ENCODE measurements at regions not wholly inside any gene's neighbourhood (a gene's known extent, or its start where the extent isn't known, plus 50 kb on each side); places are given as distances from the start of the nearest gene placed in this dataset.

DNA sequence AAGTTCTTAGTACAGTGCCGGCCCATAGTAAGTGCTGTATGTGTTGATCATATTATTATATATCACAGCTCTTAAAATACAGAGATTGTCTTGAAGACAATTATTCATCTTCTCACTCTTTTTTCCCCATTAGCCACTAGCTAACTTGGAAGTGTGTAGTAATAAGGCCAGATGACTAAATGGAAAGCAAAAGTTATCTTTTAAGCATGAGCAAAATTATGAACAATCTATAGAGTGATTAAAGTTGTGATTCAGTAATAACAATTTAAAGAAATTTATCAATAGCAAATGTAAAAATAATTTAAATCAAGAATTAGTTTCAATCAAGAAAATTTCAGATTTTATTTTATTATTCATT lies 630.9 kb upstream of the TBL1XR1 start:
- DNase-seq (ENCODE audit: low spot score), result no peak
- in situ Hi-C loops (cut with MboI; ENCODE audit: low pct_unique_long_range_greater_than_20kb, low sequenced_read_pairs, unreplicated experiment), result no loop called here
- TF ChIP-seq, protein P1, sequence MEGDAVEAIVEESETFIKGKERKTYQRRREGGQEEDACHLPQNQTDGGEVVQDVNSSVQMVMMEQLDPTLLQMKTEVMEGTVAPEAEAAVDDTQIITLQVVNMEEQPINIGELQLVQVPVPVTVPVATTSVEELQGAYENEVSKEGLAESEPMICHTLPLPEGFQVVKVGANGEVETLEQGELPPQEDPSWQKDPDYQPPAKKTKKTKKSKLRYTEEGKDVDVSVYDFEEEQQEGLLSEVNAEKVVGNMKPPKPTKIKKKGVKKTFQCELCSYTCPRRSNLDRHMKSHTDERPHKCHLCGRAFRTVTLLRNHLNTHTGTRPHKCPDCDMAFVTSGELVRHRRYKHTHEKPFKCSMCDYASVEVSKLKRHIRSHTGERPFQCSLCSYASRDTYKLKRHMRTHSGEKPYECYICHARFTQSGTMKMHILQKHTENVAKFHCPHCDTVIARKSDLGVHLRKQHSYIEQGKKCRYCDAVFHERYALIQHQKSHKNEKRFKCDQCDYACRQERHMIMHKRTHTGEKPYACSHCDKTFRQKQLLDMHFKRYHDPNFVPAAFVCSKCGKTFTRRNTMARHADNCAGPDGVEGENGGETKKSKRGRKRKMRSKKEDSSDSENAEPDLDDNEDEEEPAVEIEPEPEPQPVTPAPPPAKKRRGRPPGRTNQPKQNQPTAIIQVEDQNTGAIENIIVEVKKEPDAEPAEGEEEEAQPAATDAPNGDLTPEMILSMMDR (IDR thresholded peaks at IDR 0.05; ENCODE audit: extremely low read depth, insufficient read depth, missing control alignments), result no peak

DNA sequence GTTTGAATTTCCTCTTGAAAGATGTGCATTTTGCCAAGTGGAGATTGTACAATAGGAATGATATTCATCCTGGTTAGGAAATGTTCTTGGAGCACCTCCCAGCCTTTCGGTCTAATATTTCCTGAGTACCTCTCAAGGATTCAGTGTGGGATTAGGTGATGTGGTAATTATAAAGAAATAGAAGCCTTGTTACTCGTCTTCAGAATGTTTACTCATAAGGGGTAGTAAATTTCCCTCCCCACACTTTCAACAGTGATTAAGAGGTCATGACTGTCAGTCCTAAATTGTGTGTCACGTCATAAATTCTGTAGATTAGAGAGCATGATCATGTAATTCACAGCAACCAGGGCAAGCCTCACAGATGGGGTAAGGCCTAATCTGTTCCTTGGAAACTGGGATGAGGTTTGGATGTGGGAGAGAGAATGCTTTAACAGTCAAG lies 633.1 kb upstream of the TBL1XR1 start:
- TF ChIP-seq, protein P1 (IDR thresholded peaks at IDR 0.05; ENCODE audit: extremely low read depth, insufficient read depth, missing control alignments), result no peak
- in situ Hi-C loops (cut with MboI; ENCODE audit: low pct_unique_long_range_greater_than_20kb, low sequenced_read_pairs, unreplicated experiment), result no loop called here
- no peak for DNase-seq (ENCODE audit: low spot score)

DNA sequence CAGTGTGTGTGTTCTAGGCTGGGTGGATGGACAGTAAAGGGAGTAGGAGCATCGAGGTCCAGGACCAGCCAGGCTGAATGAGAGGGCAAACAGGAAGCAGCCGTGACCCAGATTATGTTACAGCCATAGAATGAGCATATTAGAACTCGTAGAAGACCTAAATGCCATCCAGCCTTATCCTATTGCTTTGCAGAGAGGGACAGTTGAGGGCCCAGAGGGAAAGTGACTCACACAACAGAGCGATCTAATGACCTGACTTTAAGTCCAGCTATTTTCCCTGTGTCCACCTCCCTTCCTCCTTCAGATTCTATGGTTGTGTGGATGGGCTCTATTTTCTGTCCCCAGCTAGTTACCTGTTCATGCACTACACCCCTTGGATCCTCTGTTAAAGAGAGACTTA lies 634.1 kb upstream of the TBL1XR1 start:
- TF ChIP-seq, protein P1 (IDR thresholded peaks at IDR 0.05; ENCODE audit: extremely low read depth, insufficient read depth, missing control alignments), result no peak
- no peak for DNase-seq (ENCODE audit: low spot score)
- in situ Hi-C loops (cut with MboI; ENCODE audit: low pct_unique_long_range_greater_than_20kb, low sequenced_read_pairs, unreplicated experiment), result no loop called here

DNA sequence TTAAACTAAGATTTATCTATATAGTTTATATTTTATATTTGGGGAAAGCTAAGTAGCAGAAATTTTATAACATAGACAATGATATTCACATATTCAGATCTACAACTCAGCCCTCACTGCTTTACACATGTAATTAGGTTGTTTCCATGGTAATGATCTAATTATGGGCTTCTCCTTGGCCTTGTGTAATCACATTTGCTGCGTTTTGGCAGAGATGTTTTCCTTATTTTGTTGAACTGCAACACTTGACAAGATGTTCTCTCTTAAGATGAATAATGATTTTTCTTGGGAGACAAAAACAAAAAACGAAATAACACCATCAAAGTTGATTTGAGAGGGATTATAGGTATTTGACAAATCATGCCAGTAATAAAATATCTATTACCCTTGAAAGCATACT lies 635.6 kb upstream of the TBL1XR1 start:
- in situ Hi-C loops (cut with MboI; ENCODE audit: low pct_unique_long_range_greater_than_20kb, low sequenced_read_pairs, unreplicated experiment), result no loop called here
- DNase-seq (ENCODE audit: low spot score), result no peak
- TF ChIP-seq, protein P1 (IDR thresholded peaks at IDR 0.05; ENCODE audit: extremely low read depth, insufficient read depth, missing control alignments), result no peak

DNA sequence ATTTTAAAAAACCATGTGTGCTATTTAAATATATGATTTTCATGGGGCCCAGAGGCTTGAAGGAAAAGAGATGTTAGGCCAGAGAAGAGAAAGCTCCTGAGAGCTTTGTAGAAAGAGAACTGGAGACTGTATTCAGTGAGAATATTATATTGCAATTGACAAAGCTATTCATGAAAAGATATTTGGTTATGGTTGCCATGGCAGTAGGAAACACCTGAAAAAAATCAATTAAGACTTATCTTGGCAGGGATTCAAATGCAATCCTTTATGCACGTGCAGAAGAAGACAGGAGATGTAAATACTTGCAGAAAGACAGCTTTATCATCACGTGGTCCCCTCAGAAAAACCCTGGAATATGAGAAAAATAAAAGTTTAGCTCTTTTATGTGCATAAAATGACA lies 636.0 kb upstream of the TBL1XR1 start:
- TF ChIP-seq, protein P1 (IDR thresholded peaks at IDR 0.05; ENCODE audit: extremely low read depth, insufficient read depth, missing control alignments), result no peak
- no peak for DNase-seq (ENCODE audit: low spot score)
- in situ Hi-C loops (cut with MboI; ENCODE audit: low pct_unique_long_range_greater_than_20kb, low sequenced_read_pairs, unreplicated experiment), result no loop called here

DNA sequence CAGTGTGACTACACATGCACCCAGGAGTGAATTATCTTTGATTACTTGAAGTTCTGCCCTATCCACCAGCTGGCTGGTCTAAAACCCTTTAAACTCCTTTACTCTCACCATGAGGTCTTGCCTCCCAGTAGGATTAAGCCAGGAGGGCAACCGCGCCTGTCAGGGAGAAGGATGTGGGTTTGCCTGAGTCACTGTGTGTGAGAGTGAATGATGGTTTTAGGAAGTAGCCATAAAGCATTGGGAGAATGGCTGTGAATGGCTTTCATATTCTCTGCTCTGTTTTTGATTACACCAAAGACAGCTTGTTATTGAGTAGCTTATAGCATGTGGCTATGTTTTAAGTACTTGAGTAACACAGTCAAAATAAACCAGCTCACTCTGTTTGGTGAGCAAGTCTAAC lies 637.7 kb upstream of the TBL1XR1 start:
- no peak for DNase-seq (ENCODE audit: low spot score)
- in situ Hi-C loops (cut with MboI; ENCODE audit: low pct_unique_long_range_greater_than_20kb, low sequenced_read_pairs, unreplicated experiment), result no loop called here
- TF ChIP-seq, protein P1 (IDR thresholded peaks at IDR 0.05; ENCODE audit: extremely low read depth, insufficient read depth, missing control alignments), result no peak

DNA sequence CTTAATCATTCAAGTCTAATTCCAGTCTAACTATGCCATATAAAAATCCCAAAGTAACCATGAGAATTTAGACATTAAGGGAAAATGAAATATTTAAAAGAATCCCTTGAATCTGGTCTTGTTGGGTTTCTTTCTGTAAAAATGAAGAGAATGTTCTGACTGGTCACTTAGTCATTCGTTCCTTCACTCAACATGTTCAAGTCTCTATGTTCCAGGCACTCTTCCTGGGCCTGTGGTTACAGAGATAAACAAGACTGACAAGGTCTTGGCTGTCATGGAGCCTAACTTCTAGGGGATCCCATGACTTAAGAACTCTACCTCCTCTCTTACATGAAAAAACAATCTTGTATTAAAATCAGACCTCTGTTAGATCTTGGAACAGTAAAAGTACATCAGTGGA lies 638.6 kb upstream of the TBL1XR1 start:
- no peak for DNase-seq (ENCODE audit: low spot score)
- TF ChIP-seq, protein P1 (IDR thresholded peaks at IDR 0.05; ENCODE audit: extremely low read depth, insufficient read depth, missing control alignments), result no peak
- in situ Hi-C loops (cut with MboI; ENCODE audit: low pct_unique_long_range_greater_than_20kb, low sequenced_read_pairs, unreplicated experiment), result no loop called here
